ENCODE measurements at regions not wholly inside any gene's neighbourhood (a gene's known extent, or its start where the extent isn't known, plus 50 kb on each side); places are given as distances from the start of the nearest gene placed in this dataset.

DNA sequence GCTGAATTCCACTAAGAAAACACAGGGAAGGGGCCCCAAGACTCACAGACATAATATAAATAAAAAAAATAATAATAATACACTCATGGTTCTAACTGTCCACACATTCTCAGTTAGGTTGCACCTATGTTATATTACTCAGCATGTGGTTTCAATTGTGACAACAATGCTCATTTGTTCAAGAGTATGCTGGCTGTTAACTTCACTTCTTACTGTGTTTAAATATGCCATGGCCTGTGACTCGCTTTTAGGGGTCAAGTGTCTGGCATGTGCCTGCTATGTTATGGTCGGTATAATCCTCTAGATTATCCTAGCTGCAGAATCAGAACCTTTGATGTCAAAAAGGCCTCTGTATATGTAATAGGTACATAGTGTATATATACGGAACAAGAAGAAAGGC is 324.8 kb upstream of the INTU start:
- BruUV-seq (replicated peaks) = no TSS peak
- SMC1A ChIA-PET (ENCODE audit: uncharacterized antibody, unreplicated experiment) = no interaction called here
- DNase-seq (ENCODE audit: low read depth, low spot score) (no peak), ATAC-seq (no peak), FAIRE-seq (no peak)
- POLR2A ChIA-PET = no interaction called here
- no peaks in the 10 kb centered on the region for H3K4me1 ChIP-seq (ENCODE audit: control insufficient read depth, insufficient read depth, low read length)
- no peak overlapping the region for H3K4me2 ChIP-seq (ENCODE audit: control insufficient read depth, insufficient read depth)
- H3K79me2 ChIP-seq (ENCODE audit: control insufficient read depth, insufficient read depth, low read length) = no peaks in the 10 kb centered on the region
- no peaks in the 10 kb centered on the region for H3K9me3 ChIP-seq (replicated peaks; ENCODE audit: control insufficient read depth, insufficient read depth, low read length)
- H4K20me1 ChIP-seq (ENCODE audit: control insufficient read depth, insufficient read depth) = no peaks in the 10 kb centered on the region
- H2AFZ ChIP-seq (ENCODE audit: control insufficient read depth, low read depth, low read length) = no peak overlapping the region
- H3K9ac ChIP-seq (ENCODE audit: control insufficient read depth, insufficient read depth, low read length) = no peak overlapping the region
- TF ChIP-seq CREB1 (IDR thresholded peaks at IDR 0.05; ENCODE audit: low read depth) (no peak), CBX3 (IDR thresholded peaks at IDR 0.05; ENCODE audit: borderline replicate concordance, low read depth) (no peak), RELA (IDR thresholded peaks at IDR 0.05; ENCODE audit: borderline replicate concordance, partially characterized antibody) (no peak), EP300 (IDR thresholded peaks at IDR 0.05; ENCODE audit: borderline replicate concordance in 1 of 2, control insufficient read depth in 1 of 2, low read depth in 2 of 2, low read length in 2 of 2) (no peak), SPI1 (IDR thresholded peaks at IDR 0.05; ENCODE audit: borderline replicate concordance, insufficient read depth, low read depth, low read length) (no peak)
- intact Hi-C loops (cut with micrococcal nuclease; ENCODE audit: unreplicated experiment) (no loop called here), in situ Hi-C loops (cut with MboI) (no loop called here)
- H3K4me3 ChIP-seq = no peak overlapping the region
- RAD21 ChIA-PET (ENCODE audit: unreplicated experiment) = no interaction called here
- H3K27me3 ChIP-seq (replicated peaks in 1 of 2; ENCODE audit: control insufficient read depth in 2 of 2, insufficient read depth in 2 of 2, low read length in 1 of 2) = no peaks in the 10 kb centered on the region
- no peak overlapping the region for H3K27ac ChIP-seq (ENCODE audit: control insufficient read depth, insufficient read depth)
- CTCF ChIA-PET = no interaction called here
- H3K36me3 ChIP-seq (ENCODE audit: control insufficient read depth in 2 of 2, insufficient read depth in 2 of 2, low read length in 1 of 2) = no peaks in the 10 kb centered on the region
- 48% methylated on average over 3 of the region's 3 CpGs for WGBS (ENCODE audit: insufficient coverage, insufficient replicate concordance, low lambda C conversion rate, missing lambda C conversion rate)

DNA sequence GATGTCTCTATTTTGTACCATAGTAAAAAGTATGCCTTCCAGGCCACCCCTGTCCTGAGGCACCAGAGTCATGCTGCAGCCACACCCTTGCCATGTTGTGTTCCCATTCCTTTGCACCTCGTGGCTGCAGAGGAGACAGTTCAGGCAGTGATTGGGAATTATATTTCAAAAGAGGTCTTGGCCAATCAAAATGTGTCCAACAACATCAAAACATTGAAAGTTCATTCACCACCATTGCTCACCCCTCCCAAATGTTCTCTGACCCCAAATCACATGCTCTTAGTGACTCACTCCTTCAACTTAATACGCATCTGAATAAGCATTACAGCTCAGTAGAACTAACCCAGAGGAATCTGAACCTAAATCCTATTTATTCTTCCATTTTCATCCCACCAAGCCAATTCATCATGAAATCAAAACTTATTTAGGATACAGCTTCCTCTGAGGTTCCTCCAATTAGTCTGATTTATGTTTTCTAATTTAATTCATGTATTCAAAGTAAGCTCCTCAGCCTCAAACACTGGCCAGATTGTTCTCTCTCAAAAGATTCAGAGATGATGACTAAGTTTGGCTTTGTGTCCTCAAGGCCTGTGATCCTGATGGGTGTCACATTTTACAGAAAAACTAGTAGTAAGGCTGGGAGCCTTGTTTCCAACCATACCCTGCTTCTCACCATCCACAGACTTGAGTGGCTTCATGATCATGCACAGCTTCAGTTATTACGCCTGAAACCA is 323.2 kb upstream of the INTU start:
- in situ Hi-C loops (cut with MboI) = no loop called here
- Histone ChIP-seq H3K36me3 (ENCODE audit: control insufficient read depth in 2 of 2, insufficient read depth in 2 of 2, low read length in 1 of 2) (no peaks in the 10 kb centered on the region), H3K27ac (ENCODE audit: control insufficient read depth, insufficient read depth) (no peak overlapping the region), H3K4me2 (ENCODE audit: control insufficient read depth, insufficient read depth) (no peak overlapping the region), H3K4me3 (no peak overlapping the region), H3K79me2 (ENCODE audit: control insufficient read depth, insufficient read depth, low read length) (no peaks in the 10 kb centered on the region), H3K27me3 (replicated peaks in 1 of 2; ENCODE audit: control insufficient read depth in 2 of 2, insufficient read depth in 2 of 2, low read length in 1 of 2) (no peaks in the 10 kb centered on the region), H3K9ac (ENCODE audit: control insufficient read depth, insufficient read depth, low read length) (no peak overlapping the region), H4K20me1 (ENCODE audit: control insufficient read depth, insufficient read depth) (no peaks in the 10 kb centered on the region), H3K9me3 (replicated peaks; ENCODE audit: control insufficient read depth, insufficient read depth, low read length) (no peaks in the 10 kb centered on the region), H2AFZ (ENCODE audit: control insufficient read depth, low read depth, low read length) (no peak overlapping the region), H3K4me1 (ENCODE audit: control insufficient read depth, insufficient read depth, low read length) (no peaks in the 10 kb centered on the region)
- no peak for ATAC-seq
- ChIA-PET POLR2A (no interaction called here), CTCF (no interaction called here), RAD21 (ENCODE audit: unreplicated experiment) (no interaction called here), SMC1A (ENCODE audit: uncharacterized antibody, unreplicated experiment) (interaction anchor here (0.7 kb wide), 1 partner anchor 1006 kb away, joined by 3 read pairs; no protein-coding TSS in a partner anchor)
- FAIRE-seq = no peak
- WGBS (ENCODE audit: insufficient coverage, insufficient replicate concordance, low lambda C conversion rate, missing lambda C conversion rate) = 0% methylated on average over 3 of the region's 3 CpGs
- BruUV-seq (replicated peaks) = no TSS peak
- no peak for TF ChIP-seq FOXK2 (IDR thresholded peaks at IDR 0.05)
- no peak for TF ChIP-seq PAX5 (IDR thresholded peaks at IDR 0.05; ENCODE audit: borderline replicate concordance, low read depth, low read length)
- TF ChIP-seq LARP7 (IDR thresholded peaks at IDR 0.05) = no peak
- TF ChIP-seq POLR2AphosphoS5 (IDR thresholded peaks at IDR 0.05; ENCODE audit: low read length) = no peak
- TF ChIP-seq, protein P1, sequence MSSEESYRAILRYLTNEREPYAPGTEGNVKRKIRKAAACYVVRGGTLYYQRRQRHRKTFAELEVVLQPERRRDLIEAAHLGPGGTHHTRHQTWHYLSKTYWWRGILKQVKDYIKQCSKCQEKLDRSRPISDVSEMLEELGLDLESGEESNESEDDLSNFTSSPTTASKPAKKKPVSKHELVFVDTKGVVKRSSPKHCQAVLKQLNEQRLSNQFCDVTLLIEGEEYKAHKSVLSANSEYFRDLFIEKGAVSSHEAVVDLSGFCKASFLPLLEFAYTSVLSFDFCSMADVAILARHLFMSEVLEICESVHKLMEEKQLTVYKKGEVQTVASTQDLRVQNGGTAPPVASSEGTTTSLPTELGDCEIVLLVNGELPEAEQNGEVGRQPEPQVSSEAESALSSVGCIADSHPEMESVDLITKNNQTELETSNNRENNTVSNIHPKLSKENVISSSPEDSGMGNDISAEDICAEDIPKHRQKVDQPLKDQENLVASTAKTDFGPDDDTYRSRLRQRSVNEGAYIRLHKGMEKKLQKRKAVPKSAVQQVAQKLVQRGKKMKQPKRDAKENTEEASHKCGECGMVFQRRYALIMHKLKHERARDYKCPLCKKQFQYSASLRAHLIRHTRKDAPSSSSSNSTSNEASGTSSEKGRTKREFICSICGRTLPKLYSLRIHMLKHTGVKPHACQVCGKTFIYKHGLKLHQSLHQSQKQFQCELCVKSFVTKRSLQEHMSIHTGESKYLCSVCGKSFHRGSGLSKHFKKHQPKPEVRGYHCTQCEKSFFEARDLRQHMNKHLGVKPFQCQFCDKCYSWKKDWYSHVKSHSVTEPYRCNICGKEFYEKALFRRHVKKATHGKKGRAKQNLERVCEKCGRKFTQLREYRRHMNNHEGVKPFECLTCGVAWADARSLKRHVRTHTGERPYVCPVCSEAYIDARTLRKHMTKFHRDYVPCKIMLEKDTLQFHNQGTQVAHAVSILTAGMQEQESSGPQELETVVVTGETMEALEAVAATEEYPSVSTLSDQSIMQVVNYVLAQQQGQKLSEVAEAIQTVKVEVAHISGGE (CRISPR knock-in tag; IDR thresholded peaks at IDR 0.05) = no peak
- TF ChIP-seq, protein P2, sequence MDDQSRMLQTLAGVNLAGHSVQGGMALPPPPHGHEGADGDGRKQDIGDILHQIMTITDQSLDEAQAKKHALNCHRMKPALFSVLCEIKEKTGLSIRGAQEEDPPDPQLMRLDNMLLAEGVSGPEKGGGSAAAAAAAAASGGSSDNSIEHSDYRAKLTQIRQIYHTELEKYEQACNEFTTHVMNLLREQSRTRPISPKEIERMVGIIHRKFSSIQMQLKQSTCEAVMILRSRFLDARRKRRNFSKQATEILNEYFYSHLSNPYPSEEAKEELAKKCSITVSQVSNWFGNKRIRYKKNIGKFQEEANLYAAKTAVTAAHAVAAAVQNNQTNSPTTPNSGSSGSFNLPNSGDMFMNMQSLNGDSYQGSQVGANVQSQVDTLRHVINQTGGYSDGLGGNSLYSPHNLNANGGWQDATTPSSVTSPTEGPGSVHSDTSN (IDR thresholded peaks at IDR 0.05; ENCODE audit: insufficient replicate concordance, low read depth, low read length) = no peak
- TF ChIP-seq PAX8 (IDR thresholded peaks at IDR 0.05) = no peak
- TF ChIP-seq FOS (IDR thresholded peaks at IDR 0.05; ENCODE audit: borderline replicate concordance, extremely low read depth, insufficient read length) = no peak
- no peak for DNase-seq (ENCODE audit: low read depth, low spot score)
- intact Hi-C loops (cut with micrococcal nuclease; ENCODE audit: unreplicated experiment) = no loop called here
